KMS-11 (cell line): ENCODE measurements at regions not wholly inside any gene's neighbourhood (a gene's known extent, or its start where the extent isn't known, plus 50 kb on each side); places are given as distances from the start of the nearest gene placed in this dataset.
"Not testable (repeated sequence)": the region's sequence is repeated elsewhere in the genome, so short reads cannot be mapped to it uniquely, and the experiment has no call there.

ENCODE experiments used
- H2AFZ ChIP-seq: fragments of 200-600 bp; sonication (generic); 2 replicates; pipeline ENCODE4 v1.6.1; 2016; ENCODE audit warnings: antibody characterized with exemption, mixed run types, low read depth
- H3K27ac ChIP-seq: fragments of 200-600 bp; sonication (generic); 2 replicates; pipeline ENCODE4 v1.6.1; 2016; ENCODE audit warnings: mild to moderate bottlenecking, mixed run types
- H3K27me3 ChIP-seq: fragments of 200-600 bp; sonication (generic); 2 replicates; pipeline ENCODE4 v1.6.1; 2017; ENCODE audit warnings: mild to moderate bottlenecking, low read depth, mixed run types, moderate library complexity; ENCODE audit not compliant: insufficient read depth
- H3K36me3 ChIP-seq: fragments of 200-600 bp; sonication (generic); 2 replicates; pipeline ENCODE4 v1.6.1; 2017; ENCODE audit warnings: mild to moderate bottlenecking, mixed run types; ENCODE audit not compliant: insufficient read depth
- H3K4me1 ChIP-seq: fragments of 200-600 bp; sonication (generic); 2 replicates; pipeline ENCODE4 v1.6.1; 2016; ENCODE audit warnings: mild to moderate bottlenecking, low read depth, mixed run types; ENCODE audit not compliant: poor library complexity, severe bottlenecking
- H3K4me2 ChIP-seq: fragments of 200-600 bp; sonication (generic); 2 replicates; pipeline ENCODE4 v1.7.0; 2016; ENCODE audit warnings: mild to moderate bottlenecking, mixed run types
- H3K4me3 ChIP-seq: fragments of 200-600 bp; sonication (generic); IDR thresholded peaks from 2 replicates; pipeline ENCODE4 v1.6.1; 2017; ENCODE audit warnings: low read depth, low read length, mixed read lengths; ENCODE audit not compliant: insufficient read depth
- H3K79me2 ChIP-seq: fragments of 200-600 bp; sonication (generic); 2 replicates; pipeline ENCODE4 v1.6.1; 2016; ENCODE audit warnings: low read depth, mixed run types; ENCODE audit not compliant: insufficient read depth
- H3K9ac ChIP-seq: fragments of 200-600 bp; sonication (generic); 2 replicates; pipeline ENCODE4 v1.6.1; 2016; ENCODE audit warnings: mild to moderate bottlenecking, mixed run types
- H4K20me1 ChIP-seq: fragments of 200-600 bp; sonication (generic); 2 replicates; pipeline ENCODE4 v1.6.1; 2016; ENCODE audit warnings: mild to moderate bottlenecking, mixed run types; ENCODE audit not compliant: insufficient read depth
- TF ChIP-seq, protein P1 (sequence below): fragments of 200-600 bp; sonication (generic); conservative IDR thresholded peaks from 2 replicates; pipeline ENCODE4 v1.6.1; 2017; ENCODE audit warnings: low read depth, mild to moderate bottlenecking, antibody characterized with exemption, low read length, moderate library complexity, mixed read lengths

DNA sequence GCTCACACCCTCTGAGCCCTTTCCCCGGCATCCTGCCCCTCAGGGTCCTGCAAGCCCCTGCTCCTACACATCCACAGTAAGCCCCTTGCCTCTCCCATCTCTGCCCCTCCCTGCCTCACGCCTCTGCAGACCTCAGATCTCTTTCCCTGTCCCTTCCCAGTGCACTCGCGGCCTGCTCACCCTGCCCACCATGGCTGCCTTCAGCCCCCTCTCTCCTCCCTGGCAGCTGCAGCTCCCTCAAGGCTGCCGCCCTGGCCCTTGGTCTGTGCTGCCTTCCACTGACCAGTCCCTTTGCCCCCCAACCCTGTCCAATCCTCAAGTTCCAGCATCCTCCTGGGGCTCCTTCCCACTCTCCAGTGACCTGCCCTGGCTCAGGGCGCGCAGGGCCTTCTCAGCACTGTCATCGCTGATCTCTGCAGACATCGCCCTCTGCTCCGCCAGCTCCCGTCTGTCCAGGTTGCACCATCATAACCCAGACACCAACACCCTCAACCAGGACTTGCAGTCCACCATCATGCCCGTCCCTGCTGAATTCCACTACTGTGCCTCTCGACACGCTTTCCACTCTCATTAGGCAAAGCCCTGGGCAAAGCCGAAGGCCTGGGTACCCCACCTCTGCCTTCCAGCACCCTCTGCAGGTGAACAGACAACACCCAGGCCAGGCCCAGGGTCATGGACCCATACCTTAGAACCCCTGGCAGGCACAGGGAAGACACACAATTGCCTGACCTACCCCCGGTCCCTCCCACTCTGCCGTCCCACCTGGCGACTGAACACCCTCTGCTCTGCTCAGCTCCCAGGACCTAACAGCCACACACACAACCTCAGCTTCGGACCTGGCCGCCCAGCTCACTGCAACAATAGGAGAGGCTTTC is 97.8 kb upstream of the RUFY1 start:
- Histone ChIP-seq H3K4me1 (no peaks in the 10 kb centered on the region), H3K4me3 (no peak overlapping the region), H3K27me3 (no peaks in the 10 kb centered on the region), H3K79me2 (no peaks in the 10 kb centered on the region), H3K4me2 (no peak overlapping the region), H3K36me3 (no peaks in the 10 kb centered on the region), H3K27ac (no peak overlapping the region), H3K9ac (no peak overlapping the region), H4K20me1 (no peaks in the 10 kb centered on the region), H2AFZ (no peak overlapping the region)
- TF ChIP-seq, protein P1, sequence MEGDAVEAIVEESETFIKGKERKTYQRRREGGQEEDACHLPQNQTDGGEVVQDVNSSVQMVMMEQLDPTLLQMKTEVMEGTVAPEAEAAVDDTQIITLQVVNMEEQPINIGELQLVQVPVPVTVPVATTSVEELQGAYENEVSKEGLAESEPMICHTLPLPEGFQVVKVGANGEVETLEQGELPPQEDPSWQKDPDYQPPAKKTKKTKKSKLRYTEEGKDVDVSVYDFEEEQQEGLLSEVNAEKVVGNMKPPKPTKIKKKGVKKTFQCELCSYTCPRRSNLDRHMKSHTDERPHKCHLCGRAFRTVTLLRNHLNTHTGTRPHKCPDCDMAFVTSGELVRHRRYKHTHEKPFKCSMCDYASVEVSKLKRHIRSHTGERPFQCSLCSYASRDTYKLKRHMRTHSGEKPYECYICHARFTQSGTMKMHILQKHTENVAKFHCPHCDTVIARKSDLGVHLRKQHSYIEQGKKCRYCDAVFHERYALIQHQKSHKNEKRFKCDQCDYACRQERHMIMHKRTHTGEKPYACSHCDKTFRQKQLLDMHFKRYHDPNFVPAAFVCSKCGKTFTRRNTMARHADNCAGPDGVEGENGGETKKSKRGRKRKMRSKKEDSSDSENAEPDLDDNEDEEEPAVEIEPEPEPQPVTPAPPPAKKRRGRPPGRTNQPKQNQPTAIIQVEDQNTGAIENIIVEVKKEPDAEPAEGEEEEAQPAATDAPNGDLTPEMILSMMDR, result no peak

GRCh38 chr5:179451828-179452196 is 98.5 kb upstream of the RUFY1 start:
- Histone ChIP-seq H3K27me3 (no peaks in the 10 kb centered on the region), H3K9ac (no peak overlapping the region), H3K36me3 (no peaks in the 10 kb centered on the region), H3K4me1 (no peaks in the 10 kb centered on the region), H3K79me2 (no peaks in the 10 kb centered on the region), H3K4me3 (no peak overlapping the region), H3K4me2 (no peak overlapping the region), H2AFZ (no peak overlapping the region), H4K20me1 (no peaks in the 10 kb centered on the region), H3K27ac (no peak overlapping the region)
- TF ChIP-seq, protein P1, result no peak

DNA sequence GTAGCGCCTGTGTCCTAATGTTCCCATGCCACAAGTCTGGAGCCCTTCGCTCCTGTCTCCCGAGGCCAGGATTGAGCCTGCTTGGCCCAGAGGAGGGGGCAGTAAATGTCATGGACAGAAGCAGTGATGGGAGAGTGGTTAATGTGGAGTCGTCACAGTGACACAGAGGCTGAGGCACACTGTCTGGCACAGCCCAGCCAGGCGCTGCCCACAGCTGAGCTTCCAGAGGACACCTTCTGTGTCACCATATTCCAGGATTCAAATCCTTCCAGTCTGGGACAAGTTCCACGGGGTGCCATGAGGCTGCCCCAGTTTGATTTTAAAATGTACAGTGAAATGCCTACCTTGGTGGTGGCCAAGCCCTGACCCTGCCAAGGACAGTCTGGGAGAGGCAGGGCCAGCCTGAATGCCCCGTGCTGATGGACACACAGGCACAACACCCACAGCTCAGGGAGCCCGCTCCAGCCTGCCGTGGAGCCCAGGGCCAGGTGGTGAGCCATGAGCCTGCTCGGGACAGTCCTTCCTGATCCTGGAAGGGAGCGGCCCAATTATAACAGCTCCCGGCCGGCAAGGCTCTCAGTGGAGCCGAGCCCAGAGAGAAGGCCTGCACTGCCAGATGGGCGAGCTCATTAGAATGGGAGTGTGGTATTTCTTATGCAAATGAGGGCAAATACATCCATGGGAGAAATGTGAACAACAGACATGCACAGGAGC is 99.1 kb upstream of the RUFY1 start:
- TF ChIP-seq, protein P1, result no peak
- no peaks in the 10 kb centered on the region for H3K79me2 ChIP-seq
- no peaks in the 10 kb centered on the region for H3K4me1 ChIP-seq
- H3K27ac ChIP-seq, result no peak overlapping the region
- no peaks in the 10 kb centered on the region for H3K27me3 ChIP-seq
- H2AFZ ChIP-seq, result no peak overlapping the region
- H3K4me3 ChIP-seq, result no peak overlapping the region
- H3K4me2 ChIP-seq, result no peak overlapping the region
- no peaks in the 10 kb centered on the region for H4K20me1 ChIP-seq
- H3K36me3 ChIP-seq, result no peaks in the 10 kb centered on the region
- no peak overlapping the region for H3K9ac ChIP-seq

- not testable (repeated sequence) for H3K36me3 ChIP-seq, H3K9ac ChIP-seq, H4K20me1 ChIP-seq, H2AFZ ChIP-seq, H3K4me2 ChIP-seq, H3K27me3 ChIP-seq, H3K4me3 ChIP-seq, H3K4me1 ChIP-seq, H3K27ac ChIP-seq, H3K79me2 ChIP-seq
These were observed 100.4 kb upstream of the RUFY1 start for GRCh38 chr5:179449950-179450349.

- not testable (repeated sequence) for H3K79me2 ChIP-seq, H3K27ac ChIP-seq, H3K4me3 ChIP-seq, H3K4me2 ChIP-seq, H3K9ac ChIP-seq, H2AFZ ChIP-seq, H3K36me3 ChIP-seq, H4K20me1 ChIP-seq, H3K27me3 ChIP-seq, H3K4me1 ChIP-seq
These were observed 102.1 kb upstream of the RUFY1 start for GRCh38 chr5:179448282-179448681.

- not testable (repeated sequence) for H3K4me1 ChIP-seq, H3K36me3 ChIP-seq, H3K27me3 ChIP-seq, H4K20me1 ChIP-seq, H2AFZ ChIP-seq, H3K27ac ChIP-seq, H3K4me3 ChIP-seq, H3K79me2 ChIP-seq, H3K4me2 ChIP-seq, H3K9ac ChIP-seq
These were observed 97.0 kb upstream of the ADAMTS2 start for GRCh38 chr5:179442289-179442688.
